CD1c-positive myeloid dendritic cell (primary cell): ENCODE measurements at regions not wholly inside any gene's neighbourhood (a gene's known extent, or its start where the extent isn't known, plus 50 kb on each side); places are given as distances from the start of the nearest gene placed in this dataset.
"Not testable (repeated sequence)": the region's sequence is repeated elsewhere in the genome, so short reads cannot be mapped to it uniquely, and the experiment has no call there.

Experiments used
- DNase-seq: peaks from one replicate; pipeline ENCODE4 v3.0.0-alpha.2; 2016; ENCODE audit errors: extremely low spot score

- DNase-seq = no peak
Observed at GRCh38 chr13:26483546-26483945, 73.9 kb upstream of the WASF3 start.

- no peak for DNase-seq
Observed at GRCh38 chr13:26484196-26484595, 73.3 kb upstream of the WASF3 start.

GRCh38 chr13:26485288-26485687, 72.2 kb upstream of the WASF3 start:
- no peak for DNase-seq

GRCh38 chr13:26485786-26486185, 71.7 kb upstream of the WASF3 start:
- DNase-seq = no peak

GRCh38 chr13:26486550-26486949, 70.9 kb upstream of the WASF3 start:
- no peak for DNase-seq

GRCh38 chr13:26487781-26488180, 69.7 kb upstream of the WASF3 start:
- no peak for DNase-seq

GRCh38 chr13:26488236-26489003, 69.1 kb upstream of the WASF3 start:
- DNase-seq = no peak

GRCh38 chr13:26492301-26492700, 65.2 kb upstream of the WASF3 start:
- not testable (repeated sequence) for DNase-seq

- no peak for DNase-seq
Observed at GRCh38 chr13:26494571-26495195, 62.8 kb upstream of the WASF3 start.

- no peak for DNase-seq
Observed at GRCh38 chr13:26495750-26496149, 61.7 kb upstream of the WASF3 start.

GRCh38 chr13:26497968-26498511, 59.4 kb upstream of the WASF3 start:
- no peak for DNase-seq

- DNase-seq = no peak
Observed at GRCh38 chr13:26498656-26499601, 58.6 kb upstream of the WASF3 start.

- no peak for DNase-seq
Observed at GRCh38 chr13:26500618-26501320, 56.7 kb upstream of the WASF3 start.

- no peak for DNase-seq
Observed at GRCh38 chr13:26501641-26502040, 55.8 kb upstream of the WASF3 start.

- no peak for DNase-seq
Observed at GRCh38 chr13:26502826-26503225, 54.7 kb upstream of the WASF3 start.

- no peak for DNase-seq
Observed at GRCh38 chr13:26503826-26504594, 53.5 kb upstream of the WASF3 start.
